Sigmoid colon (tissue), 4 donors: ENCODE measurements at regions not wholly inside any gene's neighbourhood (a gene's known extent, or its start where the extent isn't known, plus 50 kb on each side); places are given as distances from the start of the nearest gene placed in this dataset.

ENCODE experiments used
- CTCF ChIP-seq, 4 experiments: fragments of 450-650 bp in 3 of 4; fragments of 200-600 bp in 1 of 4; IDR thresholded peaks; one replicate each; pipeline ENCODE4 v1.5.1; 2016 to 2019; ENCODE audit warnings: antibody characterized with exemption in 4 of 4, mild to moderate bottlenecking in 3 of 4, moderate library complexity in 2 of 4
- EP300 ChIP-seq, 4 donors: sonication (generic); formaldehyde crosslinking; IDR thresholded peaks; one replicate each; pipeline ENCODE4 v1.6.1; 2017; ENCODE audit warnings: antibody characterized with exemption in 4 of 4
- POLR2A ChIP-seq, 2 donors: fragments of 450-650 bp; IDR thresholded peaks; one replicate each; pipeline ENCODE4 v1.6.1; 2016; ENCODE audit warnings: antibody characterized with exemption in 2 of 2, mild to moderate bottlenecking in 2 of 2, moderate library complexity in 2 of 2

DNA sequence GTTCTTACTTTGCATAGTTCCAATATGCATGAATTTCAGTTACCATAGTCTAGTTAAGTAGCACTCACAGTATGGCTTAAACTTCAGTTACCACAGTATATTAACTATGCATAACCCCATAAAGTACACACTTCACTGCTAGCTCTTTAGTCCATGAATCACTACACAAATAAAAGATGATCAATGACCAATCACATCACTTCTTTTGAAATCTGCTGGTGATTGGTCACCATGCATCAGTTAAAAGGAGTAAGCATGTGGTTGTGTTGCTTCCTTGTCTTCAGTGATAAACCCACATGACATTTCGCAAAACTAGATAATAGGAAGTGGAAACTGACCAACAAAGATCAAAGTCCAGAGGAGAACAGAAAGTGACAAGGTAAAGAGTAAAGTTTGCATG lies 79.0 kb downstream of the TAF11L14 start:
- no peak for TF ChIP-seq CTCF (IDR thresholded peaks at IDR 0.05)
- TF ChIP-seq POLR2A (IDR thresholded peaks at IDR 0.05), result no peak
- no peak for TF ChIP-seq EP300 (IDR thresholded peaks at IDR 0.05)
